Left lobe of liver (tissue), 2 donors: ENCODE measurements at regions not wholly inside any gene's neighbourhood (a gene's known extent, or its start where the extent isn't known, plus 50 kb on each side); places are given as distances from the start of the nearest gene placed in this dataset.
"Not testable (repeated sequence)": the region's sequence is repeated elsewhere in the genome, so short reads cannot be mapped to it uniquely, and the experiment has no call there.

Experiments used
- ATAC-seq: fragments of 200-7000 bp; cut with Tn5 transposase; one replicate; pipeline ENCODE4 v1.9.1; 2020; ENCODE audit warnings: mild to moderate bottlenecking, moderate library complexity
- DNase-seq: peaks from one replicate; pipeline ENCODE4 v3.0.0-alpha.2; 2020; ENCODE audit warnings: low spot score
- donor health status: DM: no; HTN: no; CAD: no; lungs with moderate emphysema.
- donor health status: DM: no; HTN: yes; CAD: no.

DNA sequence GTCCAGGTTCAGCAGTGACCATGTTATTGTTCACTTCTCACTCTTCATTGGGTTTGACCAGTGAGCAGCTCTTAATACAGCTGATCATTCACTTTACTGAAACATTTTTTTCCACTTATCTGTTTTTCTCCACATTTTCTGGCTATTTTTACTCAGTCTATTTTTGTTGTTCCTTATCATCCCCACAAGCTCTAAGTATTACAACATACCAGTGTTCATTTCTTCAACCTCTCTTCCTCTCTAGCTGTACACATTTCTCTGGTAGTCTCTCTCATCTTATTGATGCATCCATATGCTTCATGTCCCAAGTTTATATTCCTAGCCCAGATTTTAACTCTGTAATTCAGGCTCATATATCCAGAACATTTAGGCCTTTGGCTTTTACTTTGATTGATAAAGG lies 119.4 kb upstream of the FOLH1 start:
- ATAC-seq, result not testable (repeated sequence)

DNA sequence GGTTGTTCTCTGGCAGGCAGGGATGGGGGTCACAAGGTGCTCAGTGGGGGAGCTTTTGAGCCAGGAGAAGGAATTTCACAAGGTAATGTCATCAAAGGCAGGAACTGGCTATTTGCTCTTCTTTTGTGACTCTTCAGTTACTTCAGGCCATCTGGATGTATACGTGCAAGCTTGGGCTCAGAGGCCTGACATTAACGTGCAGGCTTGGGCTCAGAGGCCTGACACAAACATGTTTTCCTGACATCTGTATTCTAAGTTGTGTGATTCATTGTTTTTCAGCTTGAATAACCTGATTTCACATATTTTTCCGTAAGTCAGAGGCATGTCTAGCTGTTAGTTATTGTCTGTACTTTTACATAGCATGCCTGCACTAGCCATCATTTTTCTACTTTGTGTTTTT lies 118.2 kb upstream of the FOLH1 start:
- not testable (repeated sequence) for ATAC-seq, DNase-seq

More for the DNA sequence above, 119.4 kb upstream of the FOLH1 start:
- DNase-seq, result not testable (repeated sequence)

DNA sequence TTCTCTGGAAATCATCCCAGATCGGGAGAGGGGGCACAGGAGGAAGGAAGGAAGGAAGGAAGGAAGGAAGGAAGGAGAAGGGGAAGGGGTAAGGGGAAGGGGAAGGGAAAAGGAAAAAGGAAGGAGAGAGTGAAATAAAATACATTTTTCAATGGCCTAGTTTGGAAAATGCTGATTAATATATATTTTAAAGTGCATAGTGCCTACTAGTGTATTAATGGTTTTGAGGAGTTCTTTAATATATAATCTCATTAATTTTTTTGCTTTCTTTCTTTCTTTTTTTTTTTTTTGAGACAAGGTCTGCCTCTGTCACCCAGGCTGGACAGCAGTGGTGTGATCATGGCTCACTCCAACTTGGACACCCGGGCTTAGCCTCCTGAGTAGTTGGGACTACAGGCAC lies 107.8 kb upstream of the FOLH1 start:
- ATAC-seq (no peak), DNase-seq (no peak)

DNA sequence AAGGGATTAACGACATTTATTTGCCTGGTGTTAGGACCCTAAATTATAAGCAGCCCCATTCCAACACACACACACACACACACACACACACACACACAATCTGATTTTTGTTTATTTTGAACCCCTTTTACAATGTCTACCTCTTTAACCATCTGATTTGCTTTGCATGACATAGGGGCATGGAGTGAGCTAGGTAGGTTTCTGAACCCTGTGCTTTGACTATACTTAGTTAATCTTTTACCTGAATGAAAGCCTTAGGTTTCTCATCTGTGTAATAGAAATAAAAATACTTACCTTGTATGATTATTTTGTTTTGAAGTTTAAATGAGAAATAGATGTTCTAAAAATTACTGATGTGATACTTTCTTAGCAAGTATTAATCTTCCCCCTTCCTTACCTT lies 94.7 kb upstream of the FOLH1 start:
- ATAC-seq (no peak), DNase-seq (no peak)

DNA sequence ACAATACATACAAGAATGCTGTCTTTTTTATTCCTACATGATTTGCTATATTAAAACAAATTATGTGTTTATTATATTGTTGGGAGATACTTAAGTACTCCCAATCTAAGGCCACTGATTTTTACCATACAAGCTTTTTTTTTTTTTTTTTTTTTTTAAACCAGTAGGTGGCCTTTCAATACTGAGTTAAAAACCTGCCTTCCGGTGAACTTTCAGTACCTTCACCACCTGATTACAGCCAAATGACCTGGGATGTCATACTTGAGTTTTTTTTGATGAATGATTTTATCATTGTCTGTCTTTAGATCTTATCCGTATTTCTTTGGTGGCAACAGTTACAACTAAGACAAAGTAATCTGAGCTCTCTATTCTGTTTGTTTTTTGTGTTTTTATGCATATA lies 94.0 kb upstream of the FOLH1 start:
- DNase-seq (no peak), ATAC-seq (peak; percentile 76)

DNA sequence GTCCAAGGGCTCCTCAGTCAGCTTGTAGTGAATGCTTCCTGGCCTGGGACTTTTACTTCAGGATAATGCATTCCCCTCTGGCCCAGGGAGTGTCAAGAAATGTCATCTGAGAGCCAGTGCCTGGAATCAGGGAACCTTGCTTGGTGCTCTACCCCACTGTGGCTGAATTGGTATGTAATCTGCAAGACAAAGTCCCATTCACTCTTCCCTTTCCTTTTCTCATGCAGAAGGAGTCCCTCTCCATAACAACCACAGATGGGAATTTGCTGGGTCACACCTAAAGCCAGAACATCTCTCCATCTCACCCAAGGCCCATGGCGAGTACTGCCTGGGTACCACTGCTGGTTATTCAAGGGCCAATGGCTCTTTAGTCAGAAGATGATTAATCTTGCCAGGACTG lies 89.6 kb upstream of the FOLH1 start:
- not testable (repeated sequence) for ATAC-seq, DNase-seq

DNA sequence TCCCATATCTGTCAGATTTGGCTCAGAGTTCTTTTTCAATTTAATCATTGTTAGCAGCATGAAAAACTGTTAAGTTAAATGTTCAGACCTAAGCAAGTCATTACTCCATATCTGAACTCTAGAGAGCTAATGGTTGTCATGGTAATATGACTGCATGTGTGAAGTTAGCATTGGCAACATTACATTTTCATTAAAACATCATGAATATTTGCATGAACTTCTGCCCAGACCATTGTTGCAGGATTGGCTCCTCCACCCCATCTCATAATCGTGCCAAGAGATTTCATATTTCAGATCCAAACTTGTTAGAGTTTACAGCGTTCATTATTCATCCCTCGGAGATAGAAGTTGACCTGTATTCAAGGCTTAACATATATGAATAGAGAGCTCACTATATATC lies 75.5 kb upstream of the FOLH1 start:
- DNase-seq, ATAC-seq: not testable (repeated sequence)

DNA sequence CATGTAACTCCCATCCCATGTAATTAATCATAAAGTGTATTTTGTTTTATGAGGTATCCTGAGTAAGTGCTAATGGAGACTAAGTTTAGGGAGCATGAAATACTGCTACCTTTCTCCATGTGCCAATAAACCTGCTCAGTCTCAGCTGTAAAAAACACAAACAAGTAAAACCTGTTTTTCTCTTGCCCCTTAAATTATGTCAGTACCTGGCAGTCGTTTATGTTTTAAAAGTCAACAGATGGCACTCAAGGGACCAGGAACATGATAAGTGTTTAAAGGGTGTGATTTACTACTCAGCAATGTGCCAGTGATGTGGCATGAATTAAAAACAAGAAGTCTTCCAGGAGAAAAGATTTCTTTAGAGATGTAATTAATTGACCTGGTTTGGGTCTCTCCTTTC lies 74.9 kb upstream of the FOLH1 start:
- not testable (repeated sequence) for DNase-seq, ATAC-seq

DNA sequence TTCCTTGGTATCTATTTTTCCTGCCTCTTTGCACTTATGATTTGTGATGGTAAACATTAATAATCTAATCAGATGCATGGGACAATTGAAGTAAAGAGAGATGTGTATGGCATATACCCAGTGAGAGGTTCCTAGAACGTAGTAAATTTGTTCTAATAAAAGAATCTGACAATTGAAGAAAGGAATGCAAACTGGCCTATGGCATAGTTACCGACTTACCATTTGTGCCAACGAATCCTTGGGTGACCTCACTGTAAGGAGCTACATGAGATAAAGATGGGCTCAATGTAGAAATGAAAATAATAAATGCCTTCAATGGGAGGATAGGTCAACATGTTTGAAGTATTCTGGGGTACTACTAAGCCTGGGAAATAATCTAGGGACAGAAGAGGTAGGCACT lies 73.7 kb upstream of the FOLH1 start:
- not testable (repeated sequence) for ATAC-seq, DNase-seq

DNA sequence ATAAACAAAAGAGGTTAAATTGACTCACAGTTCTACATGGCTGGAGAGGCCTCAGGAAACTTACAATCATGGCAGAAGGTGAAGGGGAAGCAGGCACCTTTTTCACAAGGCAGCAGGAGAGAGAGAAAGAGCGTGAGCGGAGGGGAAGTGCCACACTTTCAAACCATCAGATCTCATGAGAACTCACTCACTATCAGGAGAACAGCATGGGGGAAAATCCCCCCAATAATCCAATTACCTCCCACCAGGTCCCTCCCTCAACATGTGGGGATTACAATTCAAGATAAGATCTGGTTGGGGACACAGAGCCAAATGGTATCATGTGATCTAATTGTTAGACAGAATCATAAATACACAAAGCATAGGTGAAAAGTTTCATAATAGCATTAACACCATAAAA lies 69.5 kb upstream of the FOLH1 start:
- DNase-seq, ATAC-seq: not testable (repeated sequence)
